K562 (cell line): ENCODE measurements at regions not wholly inside any gene's neighbourhood (a gene's known extent, or its start where the extent isn't known, plus 50 kb on each side); places are given as distances from the start of the nearest gene placed in this dataset.

Experiments
- ATAC-seq: fragments of 200-7000 bp; cut with Tn5 transposase; 3 replicates; pipeline ENCODE4 v1.9.1; 2020; ENCODE audit warnings: moderate library complexity
- BruUV-seq: library from RNA; stranded (reverse); fragments of 400-500 nt; replicated peaks from 2 replicates; lab custom pipeline; 2021; lab: Mats Ljungman, UMichigan
- CTCF ChIA-PET: fragments of 300-600 bp; formaldehyde crosslinking; extraction: SDS; loops from one replicate; lab custom pipeline; 2021; ENCODE audit warnings: low intra/inter-chr PET ratio; lab: Yijun Ruan, JAX
- POLR2A ChIA-PET: fragments of 300-600, 350-650 bp; sonication (Branson Sonifier 250); formaldehyde crosslinking; extraction: SDS; loops from one replicate; lab custom pipeline; 2021; ENCODE audit warnings: antibody characterized with exemption, inconsistent platforms; lab: Yijun Ruan, JAX
- DNase-seq, 4 experiments: peaks; one replicate each; pipeline versions ENCODE4 v3.0.0 to v3.0.0-alpha.2; 2011 to 2018; ENCODE audit warnings: low spot score in 3 of 4, mixed read lengths in 3 of 4; ENCODE audit errors: extremely low read depth in 1 of 4
- FAIRE-seq: peaks from 2 replicates; lab custom pipeline; 2011; peaks lifted over from hg19 to GRCh38; lab: Jason Lieb, UNC
- H2AFZ ChIP-seq: 2 replicates; pipeline ENCODE4 v1.6.0; 2011; ENCODE audit warnings: low read depth, low read length, control low read depth, inconsistent platforms
- H3K27ac ChIP-seq: fragments of 200-600 bp; 3 replicates; pipeline ENCODE4 v1.8.0; 2011; ENCODE audit warnings: low read depth, mild to moderate bottlenecking, control low read depth, inconsistent platforms, low read length, moderate library complexity, mixed read lengths; ENCODE audit errors: extremely low read depth
- H3K27me3 ChIP-seq, 2 experiments: fragments of 300-600 bp in 1 of 2; 2 replicates in 1 of 2; 3 replicates in 1 of 2; pipeline versions ENCODE4 v1.6.0 to v1.8.0; 2011; ENCODE audit warnings: inconsistent platforms in 2 of 2, low read length in 2 of 2, mild to moderate bottlenecking in 1 of 2, mixed read lengths in 1 of 2, moderate library complexity in 1 of 2; ENCODE audit not compliant: control insufficient read depth in 2 of 2, insufficient read depth in 2 of 2
- H3K36me3 ChIP-seq: fragments of 300-600 bp; 3 replicates; pipeline ENCODE4 v1.8.0; 2011; ENCODE audit warnings: mild to moderate bottlenecking, low read length, inconsistent platforms; ENCODE audit not compliant: control insufficient read depth, insufficient read depth
- H3K4me1 ChIP-seq, 2 experiments: fragments of 200-600 bp in 1 of 2; replicated peaks in 1 of 2; 2 replicates in 1 of 2; 3 replicates in 1 of 2; pipeline versions ENCODE4 v1.5.1 to v1.8.0; 2011; ENCODE audit warnings: inconsistent platforms in 2 of 2, low read length in 2 of 2, mild to moderate bottlenecking in 1 of 2, mixed read lengths in 1 of 2, moderate library complexity in 1 of 2; ENCODE audit not compliant: control insufficient read depth in 2 of 2, insufficient read depth in 2 of 2
- H3K4me2 ChIP-seq: 2 replicates; pipeline ENCODE4 v1.6.1; 2011; ENCODE audit warnings: low read length, control low read depth, inconsistent platforms, mixed read lengths; ENCODE audit not compliant: insufficient read depth
- H3K4me3 ChIP-seq: fragments of 200-600 bp; sonication (generic), shearing (Covaris generic); 2 replicates; pipeline ENCODE4 v1.5.1; 2016; ENCODE audit warnings: control low read depth, inconsistent platforms
- H3K79me2 ChIP-seq: fragments of 200-600 bp; 3 replicates; pipeline ENCODE4 v1.8.0; 2011; ENCODE audit warnings: low read length, inconsistent platforms; ENCODE audit not compliant: control insufficient read depth, insufficient read depth
- H3K9ac ChIP-seq, 2 experiments: 2 replicates each; pipeline versions ENCODE4 v1.6.0 to v1.6.1; 2011; ENCODE audit warnings: low read depth in 2 of 2, low read length in 2 of 2, control low read depth in 1 of 2, inconsistent platforms in 1 of 2, mild to moderate bottlenecking in 1 of 2, mixed read lengths in 1 of 2; ENCODE audit not compliant: insufficient read depth in 1 of 2
- H3K9me1 ChIP-seq: one replicate; pipeline ENCODE4 v1.6.0; 2011; ENCODE audit warnings: inconsistent platforms, mild to moderate bottlenecking, low read length, moderate library complexity; ENCODE audit not compliant: control insufficient read depth, insufficient read depth
- H3K9me3 ChIP-seq: replicated peaks from 2 replicates; pipeline ENCODE4 v1.5.1; 2011; ENCODE audit warnings: low read depth, low read length, inconsistent platforms; ENCODE audit not compliant: control insufficient read depth, insufficient read depth
- H4K20me1 ChIP-seq: replicated peaks from 2 replicates; pipeline ENCODE4 v1.6.1; 2011; ENCODE audit warnings: low read length, inconsistent platforms, mixed read lengths; ENCODE audit not compliant: control insufficient read depth, insufficient read depth
- ELF2 ChIP-seq: fragments of 250-450 bp; sonication (Bioruptor Pico); IDR thresholded peaks from 2 replicates; pipeline ENCODE4 v1.5.0; 2021; ENCODE audit warnings: mild to moderate bottlenecking
- GATAD2B ChIP-seq: fragments of 450-650 bp; IDR thresholded peaks from 2 replicates; pipeline ENCODE4 v1.6.1; 2017; ENCODE audit warnings: mild to moderate bottlenecking, borderline replicate concordance
- ILK ChIP-seq: fragments of 450-650 bp; IDR thresholded peaks from 2 replicates; pipeline ENCODE4 v1.6.1; 2016; ENCODE audit warnings: missing genetic modification characterization, low read depth, mild to moderate bottlenecking, missing compliant biosample characterization, moderate library complexity, borderline replicate concordance
- NUFIP1 ChIP-seq: fragments of 450-650 bp; IDR thresholded peaks from 2 replicates; pipeline ENCODE4 v1.6.1; 2018; ENCODE audit not compliant: partially characterized antibody
- PTBP1 ChIP-seq: fragments of 200-400 bp; formaldehyde crosslinking; IDR thresholded peaks from 2 replicates; pipeline ENCODE4 v1.6.1; 2017; ENCODE audit warnings: low read depth, low read length
- RB1 ChIP-seq: fragments of 450-650 bp; IDR thresholded peaks from 2 replicates; pipeline ENCODE4 v1.6.1; 2017; ENCODE audit warnings: low read depth, mild to moderate bottlenecking
- SAFB2 ChIP-seq: fragments of 200-400 bp; formaldehyde crosslinking; IDR thresholded peaks from 2 replicates; pipeline ENCODE4 v1.6.1; 2018; ENCODE audit warnings: borderline replicate concordance, low read length, low read depth, moderate library complexity; ENCODE audit not compliant: severe bottlenecking
- ZBED1 ChIP-seq: IDR thresholded peaks from 2 replicates; pipeline ENCODE4 v1.6.1; 2014
- ZC3H11A ChIP-seq: IDR thresholded peaks from 2 replicates; pipeline ENCODE4 v1.6.1; 2012; ENCODE audit warnings: low read depth, low read length, improper control_type of control experiment
- ZFP91 ChIP-seq: sonication (generic); formaldehyde crosslinking; IDR thresholded peaks from 2 replicates; pipeline ENCODE4 v1.8.0; 2022; ENCODE audit warnings: mild to moderate bottlenecking, missing genetic modification reagents
- WGBS: fragments of 100-300 bp; shearing (Covaris generic); methylation state at CpG from one replicate; pipeline ENCODE4 v1.1.6; 2016; ENCODE audit warnings: low coverage, mixed read lengths; ENCODE audit not compliant: insufficient coverage; ENCODE audit errors: missing lambda C conversion rate; 5-methylcytosine and 5-hydroxymethylcytosine counted together
- in situ Hi-C: fragments of 300-500 bp; cut with MboI; formaldehyde crosslinking; loops from 4 replicates; pipeline ENCODE4 v1.15.0; 2018; ENCODE audit warnings: inconsistent platforms, mixed read lengths
- intact Hi-C: fragments of 100-400 bp; cut with micrococcal nuclease; formaldehyde crosslinking; loops from 2 replicates; pipeline ENCODE4 v1.14.2; 2022
- TF ChIP-seq, protein P1 (sequence below), 2 experiments: IDR thresholded peaks; 2 replicates each; pipeline ENCODE4 v1.6.1; 2012; ENCODE audit warnings: improper control_type of control experiment in 2 of 2, low read depth in 2 of 2, low read length in 2 of 2, borderline replicate concordance in 1 of 2

GRCh38 chr2:152815634-152816257 lies 97.3 kb downstream of the ARL6IP6 start:
- ATAC-seq = no peak

More at GRCh38 chr2:152815634-152816257, 97.3 kb downstream of the ARL6IP6 start:
- BruUV-seq = no TSS peak
- ChIA-PET POLR2A (no interaction called here), CTCF (interaction anchor here (0.6 kb wide), 1 partner anchor 13 kb away, joined by 4 read pairs; no protein-coding TSS in a partner anchor)
- H3K36me3 ChIP-seq = no peaks in the 10 kb centered on the region
- H4K20me1 ChIP-seq = no peaks in the 10 kb centered on the region
- in situ Hi-C loops = no loop called here
- no peak for FAIRE-seq
- no peak overlapping the region for H2AFZ ChIP-seq
- H3K4me2 ChIP-seq = no peak overlapping the region
- H3K9me1 ChIP-seq = no peaks in the 10 kb centered on the region
- H3K27ac ChIP-seq = no peak overlapping the region
- no peaks in the 10 kb centered on the region for H3K79me2 ChIP-seq
- TF ChIP-seq ZC3H11A (no peak), GATAD2B (no peak), NUFIP1 (no peak), RB1 (no peak), SAFB2 (no peak), ZFP91 (CRISPR knock-in tag) (no peak), ILK (tag) (no peak), ZBED1 (no peak), PTBP1 (no peak), ELF2 (CRISPR knock-in tag) (no peak)
- TF ChIP-seq, protein P1, sequence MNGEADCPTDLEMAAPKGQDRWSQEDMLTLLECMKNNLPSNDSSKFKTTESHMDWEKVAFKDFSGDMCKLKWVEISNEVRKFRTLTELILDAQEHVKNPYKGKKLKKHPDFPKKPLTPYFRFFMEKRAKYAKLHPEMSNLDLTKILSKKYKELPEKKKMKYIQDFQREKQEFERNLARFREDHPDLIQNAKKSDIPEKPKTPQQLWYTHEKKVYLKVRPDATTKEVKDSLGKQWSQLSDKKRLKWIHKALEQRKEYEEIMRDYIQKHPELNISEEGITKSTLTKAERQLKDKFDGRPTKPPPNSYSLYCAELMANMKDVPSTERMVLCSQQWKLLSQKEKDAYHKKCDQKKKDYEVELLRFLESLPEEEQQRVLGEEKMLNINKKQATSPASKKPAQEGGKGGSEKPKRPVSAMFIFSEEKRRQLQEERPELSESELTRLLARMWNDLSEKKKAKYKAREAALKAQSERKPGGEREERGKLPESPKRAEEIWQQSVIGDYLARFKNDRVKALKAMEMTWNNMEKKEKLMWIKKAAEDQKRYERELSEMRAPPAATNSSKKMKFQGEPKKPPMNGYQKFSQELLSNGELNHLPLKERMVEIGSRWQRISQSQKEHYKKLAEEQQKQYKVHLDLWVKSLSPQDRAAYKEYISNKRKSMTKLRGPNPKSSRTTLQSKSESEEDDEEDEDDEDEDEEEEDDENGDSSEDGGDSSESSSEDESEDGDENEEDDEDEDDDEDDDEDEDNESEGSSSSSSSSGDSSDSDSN (IDR thresholded peaks at IDR 0.05; ENCODE audit: borderline replicate concordance in 1 of 2, low read depth in 2 of 2, low read length in 2 of 2) = no peak
- TF ChIP-seq, all 486 proteins: peak for 0
- no peak for DNase-seq
- WGBS = 7% methylated on average over 3 of the region's 3 CpGs
- no peak overlapping the region for H3K4me3 ChIP-seq
- no peaks in the 10 kb centered on the region for H3K27me3 ChIP-seq
- H3K9me3 ChIP-seq = 0 out of 2 replicates have a peak, but pooled peaks cover 2% of the 10 kb centered on the region
- no peak overlapping the region for H3K9ac ChIP-seq
- H3K4me1 ChIP-seq = no peaks in the 10 kb centered on the region
- intact Hi-C loops = no loop called here
